ENCODE measurements at regions not wholly inside any gene's neighbourhood (a gene's known extent, or its start where the extent isn't known, plus 50 kb on each side); places are given as distances from the start of the nearest gene placed in this dataset.

GRCh38 chr3:21310891-21311290 is 440.1 kb downstream of the ZNF385D start:
- DNase-seq, result no peak
- intact Hi-C loops (cut with micrococcal nuclease; ENCODE audit: unreplicated experiment), result no loop called here
- TF ChIP-seq CTCF (IDR thresholded peaks at IDR 0.05; ENCODE audit: insufficient read depth in 1 of 2, low read depth in 1 of 2, low read length in 1 of 2, severe bottlenecking in 1 of 2, unreplicated experiment in 1 of 2), result no peak
- ChIA-PET CTCF (no interaction called here), POLR2A (no interaction called here)
- Histone ChIP-seq H3K4me3 (ENCODE audit: low read depth, low read length) (no peak overlapping the region), H3K4me1 (no peaks in the 10 kb centered on the region), H3K36me3 (ENCODE audit: control insufficient read depth, insufficient read depth, low read length) (no peaks in the 10 kb centered on the region), H3K9me3 (no peaks in the 10 kb centered on the region), H3K27me3 (replicated peaks; ENCODE audit: control insufficient read depth, insufficient read depth, low read length) (no peaks in the 10 kb centered on the region)
- H3K27me3 Mint-ChIP-seq (ENCODE audit: insufficient read depth, unreplicated experiment), result no peaks in the 10 kb centered on the region
- H3K4me1 Mint-ChIP-seq (ENCODE audit: low read depth, unreplicated experiment), result no peaks in the 10 kb centered on the region
- no peak overlapping the region for H3K4me3 Mint-ChIP-seq (ENCODE audit: unreplicated experiment)
- no peaks in the 10 kb centered on the region for H3K36me3 Mint-ChIP-seq (ENCODE audit: insufficient read depth, unreplicated experiment)
- BruUV-seq (replicated peaks), result no TSS peak
- H3K27ac Mint-ChIP-seq (ENCODE audit: unreplicated experiment), result no peak overlapping the region
- H3K9me3 Mint-ChIP-seq (ENCODE audit: unreplicated experiment), result no peaks in the 10 kb centered on the region

GRCh38 chr3:21310161-21310560 is 440.8 kb downstream of the ZNF385D start:
- H3K4me3 ChIP-seq (ENCODE audit: low read depth, low read length), result no peak overlapping the region
- no peaks in the 10 kb centered on the region for H3K4me1 ChIP-seq
- no peak overlapping the region for H3K27ac Mint-ChIP-seq (ENCODE audit: unreplicated experiment)
- no peak for TF ChIP-seq CTCF (IDR thresholded peaks at IDR 0.05; ENCODE audit: insufficient read depth in 1 of 2, low read depth in 1 of 2, low read length in 1 of 2, severe bottlenecking in 1 of 2, unreplicated experiment in 1 of 2)
- no peak for DNase-seq
- no peaks in the 10 kb centered on the region for H3K4me1 Mint-ChIP-seq (ENCODE audit: low read depth, unreplicated experiment)
- no peaks in the 10 kb centered on the region for H3K36me3 ChIP-seq (ENCODE audit: control insufficient read depth, insufficient read depth, low read length)
- POLR2A ChIA-PET, result no interaction called here
- H3K9me3 Mint-ChIP-seq (ENCODE audit: unreplicated experiment), result peaks cover 1% of the 10 kb centered on the region
- no peaks in the 10 kb centered on the region for H3K27me3 ChIP-seq (replicated peaks; ENCODE audit: control insufficient read depth, insufficient read depth, low read length)
- CTCF ChIA-PET, result no interaction called here
- intact Hi-C loops (cut with micrococcal nuclease; ENCODE audit: unreplicated experiment), result no loop called here
- BruUV-seq (replicated peaks), result no TSS peak
- no peaks in the 10 kb centered on the region for H3K9me3 ChIP-seq
- H3K27me3 Mint-ChIP-seq (ENCODE audit: insufficient read depth, unreplicated experiment), result no peaks in the 10 kb centered on the region
- no peak overlapping the region for H3K4me3 Mint-ChIP-seq (ENCODE audit: unreplicated experiment)
- H3K36me3 Mint-ChIP-seq (ENCODE audit: insufficient read depth, unreplicated experiment), result no peaks in the 10 kb centered on the region

DNA sequence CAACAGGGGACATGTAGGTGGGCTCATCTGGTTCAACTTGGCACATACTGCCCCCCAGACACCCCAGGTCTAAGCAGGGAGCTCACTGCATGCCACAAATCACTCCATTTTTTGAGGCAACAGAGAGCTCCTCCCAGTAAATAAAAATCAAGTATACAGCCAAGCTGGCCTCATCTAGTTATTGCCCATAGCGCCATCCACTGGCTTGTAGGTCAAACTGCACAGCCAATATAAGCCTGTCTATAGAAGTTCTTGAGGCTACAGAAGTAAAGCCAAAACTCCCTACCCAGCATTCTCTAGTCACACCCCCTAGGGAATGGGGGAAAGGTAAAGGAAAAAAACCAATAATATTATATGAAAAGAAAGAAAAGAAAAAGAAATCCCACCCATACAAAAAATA is 453.7 kb downstream of the ZNF385D start:
- Histone ChIP-seq H3K27me3 (replicated peaks; ENCODE audit: control insufficient read depth, insufficient read depth, low read length) (no peaks in the 10 kb centered on the region), H3K4me1 (no peaks in the 10 kb centered on the region), H3K36me3 (ENCODE audit: control insufficient read depth, insufficient read depth, low read length) (no peaks in the 10 kb centered on the region), H3K4me3 (ENCODE audit: low read depth, low read length) (no peak overlapping the region), H3K9me3 (peaks cover 6% of the 10 kb centered on the region; the same call in 1 of the 2 replicates)
- no peak for DNase-seq
- H3K4me3 Mint-ChIP-seq (ENCODE audit: unreplicated experiment), result no peak overlapping the region
- CTCF ChIA-PET, result no interaction called here
- no peaks in the 10 kb centered on the region for H3K36me3 Mint-ChIP-seq (ENCODE audit: insufficient read depth, unreplicated experiment)
- intact Hi-C loops (cut with micrococcal nuclease; ENCODE audit: unreplicated experiment), result no loop called here
- BruUV-seq (replicated peaks), result no TSS peak
- H3K27ac Mint-ChIP-seq (ENCODE audit: unreplicated experiment), result no peak overlapping the region
- no peaks in the 10 kb centered on the region for H3K27me3 Mint-ChIP-seq (ENCODE audit: insufficient read depth, unreplicated experiment)
- H3K9me3 Mint-ChIP-seq (ENCODE audit: unreplicated experiment), result peaks cover 15% of the 10 kb centered on the region
- TF ChIP-seq CTCF (IDR thresholded peaks at IDR 0.05; ENCODE audit: insufficient read depth in 1 of 2, low read depth in 1 of 2, low read length in 1 of 2, severe bottlenecking in 1 of 2, unreplicated experiment in 1 of 2), result no peak
- H3K4me1 Mint-ChIP-seq (ENCODE audit: low read depth, unreplicated experiment), result no peaks in the 10 kb centered on the region
- POLR2A ChIA-PET, result no interaction called here

All from Caco-2 (cell line).